ENCODE measurements at regions not wholly inside any gene's neighbourhood (a gene's known extent, or its start where the extent isn't known, plus 50 kb on each side); places are given as distances from the start of the nearest gene placed in this dataset.

DNA sequence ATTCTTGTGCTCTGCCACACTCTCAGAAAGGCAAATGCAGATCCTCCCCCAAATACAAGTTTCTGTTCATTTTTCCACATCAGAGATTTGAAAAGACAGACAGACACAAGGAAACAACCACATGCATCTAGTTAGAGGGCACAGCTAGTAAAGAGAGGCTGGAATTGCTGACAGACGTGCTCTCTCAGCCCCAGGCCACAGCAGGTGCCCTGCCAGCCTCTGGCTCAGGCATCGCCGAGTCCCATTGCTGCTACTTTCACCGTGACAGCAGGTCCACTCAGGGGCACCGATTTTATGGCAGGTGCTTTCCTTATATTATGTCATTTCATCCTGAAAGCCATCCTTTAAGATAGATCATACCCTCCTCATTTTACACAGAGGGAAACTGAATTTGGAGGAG, 507.5 kb downstream of the EIPR1 start:
- TF ChIP-seq, protein P1, sequence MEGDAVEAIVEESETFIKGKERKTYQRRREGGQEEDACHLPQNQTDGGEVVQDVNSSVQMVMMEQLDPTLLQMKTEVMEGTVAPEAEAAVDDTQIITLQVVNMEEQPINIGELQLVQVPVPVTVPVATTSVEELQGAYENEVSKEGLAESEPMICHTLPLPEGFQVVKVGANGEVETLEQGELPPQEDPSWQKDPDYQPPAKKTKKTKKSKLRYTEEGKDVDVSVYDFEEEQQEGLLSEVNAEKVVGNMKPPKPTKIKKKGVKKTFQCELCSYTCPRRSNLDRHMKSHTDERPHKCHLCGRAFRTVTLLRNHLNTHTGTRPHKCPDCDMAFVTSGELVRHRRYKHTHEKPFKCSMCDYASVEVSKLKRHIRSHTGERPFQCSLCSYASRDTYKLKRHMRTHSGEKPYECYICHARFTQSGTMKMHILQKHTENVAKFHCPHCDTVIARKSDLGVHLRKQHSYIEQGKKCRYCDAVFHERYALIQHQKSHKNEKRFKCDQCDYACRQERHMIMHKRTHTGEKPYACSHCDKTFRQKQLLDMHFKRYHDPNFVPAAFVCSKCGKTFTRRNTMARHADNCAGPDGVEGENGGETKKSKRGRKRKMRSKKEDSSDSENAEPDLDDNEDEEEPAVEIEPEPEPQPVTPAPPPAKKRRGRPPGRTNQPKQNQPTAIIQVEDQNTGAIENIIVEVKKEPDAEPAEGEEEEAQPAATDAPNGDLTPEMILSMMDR (IDR thresholded peaks at IDR 0.05): no peak
- no peak for TF ChIP-seq POLR2AphosphoS5 (IDR thresholded peaks at IDR 0.05; ENCODE audit: low read depth, low read length)
- TF ChIP-seq, protein P2, sequence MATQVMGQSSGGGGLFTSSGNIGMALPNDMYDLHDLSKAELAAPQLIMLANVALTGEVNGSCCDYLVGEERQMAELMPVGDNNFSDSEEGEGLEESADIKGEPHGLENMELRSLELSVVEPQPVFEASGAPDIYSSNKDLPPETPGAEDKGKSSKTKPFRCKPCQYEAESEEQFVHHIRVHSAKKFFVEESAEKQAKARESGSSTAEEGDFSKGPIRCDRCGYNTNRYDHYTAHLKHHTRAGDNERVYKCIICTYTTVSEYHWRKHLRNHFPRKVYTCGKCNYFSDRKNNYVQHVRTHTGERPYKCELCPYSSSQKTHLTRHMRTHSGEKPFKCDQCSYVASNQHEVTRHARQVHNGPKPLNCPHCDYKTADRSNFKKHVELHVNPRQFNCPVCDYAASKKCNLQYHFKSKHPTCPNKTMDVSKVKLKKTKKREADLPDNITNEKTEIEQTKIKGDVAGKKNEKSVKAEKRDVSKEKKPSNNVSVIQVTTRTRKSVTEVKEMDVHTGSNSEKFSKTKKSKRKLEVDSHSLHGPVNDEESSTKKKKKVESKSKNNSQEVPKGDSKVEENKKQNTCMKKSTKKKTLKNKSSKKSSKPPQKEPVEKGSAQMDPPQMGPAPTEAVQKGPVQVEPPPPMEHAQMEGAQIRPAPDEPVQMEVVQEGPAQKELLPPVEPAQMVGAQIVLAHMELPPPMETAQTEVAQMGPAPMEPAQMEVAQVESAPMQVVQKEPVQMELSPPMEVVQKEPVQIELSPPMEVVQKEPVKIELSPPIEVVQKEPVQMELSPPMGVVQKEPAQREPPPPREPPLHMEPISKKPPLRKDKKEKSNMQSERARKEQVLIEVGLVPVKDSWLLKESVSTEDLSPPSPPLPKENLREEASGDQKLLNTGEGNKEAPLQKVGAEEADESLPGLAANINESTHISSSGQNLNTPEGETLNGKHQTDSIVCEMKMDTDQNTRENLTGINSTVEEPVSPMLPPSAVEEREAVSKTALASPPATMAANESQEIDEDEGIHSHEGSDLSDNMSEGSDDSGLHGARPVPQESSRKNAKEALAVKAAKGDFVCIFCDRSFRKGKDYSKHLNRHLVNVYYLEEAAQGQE (IDR thresholded peaks at IDR 0.05; ENCODE audit: low read depth, low read length): no peak
- TF ChIP-seq SMC3 (IDR thresholded peaks at IDR 0.05; ENCODE audit: low read depth, low read length): no peak
- no peak for TF ChIP-seq EP300 (IDR thresholded peaks at IDR 0.05; ENCODE audit: borderline replicate concordance in 1 of 2, low read depth in 1 of 2, low read length in 1 of 2)
